Left colon (tissue), 2 donors: ENCODE measurements at regions not wholly inside any gene's neighbourhood (a gene's known extent, or its start where the extent isn't known, plus 50 kb on each side); places are given as distances from the start of the nearest gene placed in this dataset.

ENCODE experiments used
- ATAC-seq: fragments of 200-7000 bp; cut with Tn5 transposase; one replicate; pipeline ENCODE4 v1.9.1; 2020; ENCODE audit warnings: mild to moderate bottlenecking, moderate library complexity
- DNase-seq, 2 donors: peaks; one replicate each; pipeline ENCODE4 v3.0.0-alpha.2; 2020
- intact Hi-C, 2 donors: fragments of 100-400 bp; cut with DNase I in 1 of 2; cut with micrococcal nuclease in 1 of 2; formaldehyde crosslinking; loops; one replicate each; pipeline versions ENCODE4 v1.11.2 to v1.14.0; 2022; cut with DNase I, micrococcal nuclease
- donor health status: DM: no; HTN: no; CAD: no.
- donor health status: DM: yes; HTN: yes; CAD: no.

DNA sequence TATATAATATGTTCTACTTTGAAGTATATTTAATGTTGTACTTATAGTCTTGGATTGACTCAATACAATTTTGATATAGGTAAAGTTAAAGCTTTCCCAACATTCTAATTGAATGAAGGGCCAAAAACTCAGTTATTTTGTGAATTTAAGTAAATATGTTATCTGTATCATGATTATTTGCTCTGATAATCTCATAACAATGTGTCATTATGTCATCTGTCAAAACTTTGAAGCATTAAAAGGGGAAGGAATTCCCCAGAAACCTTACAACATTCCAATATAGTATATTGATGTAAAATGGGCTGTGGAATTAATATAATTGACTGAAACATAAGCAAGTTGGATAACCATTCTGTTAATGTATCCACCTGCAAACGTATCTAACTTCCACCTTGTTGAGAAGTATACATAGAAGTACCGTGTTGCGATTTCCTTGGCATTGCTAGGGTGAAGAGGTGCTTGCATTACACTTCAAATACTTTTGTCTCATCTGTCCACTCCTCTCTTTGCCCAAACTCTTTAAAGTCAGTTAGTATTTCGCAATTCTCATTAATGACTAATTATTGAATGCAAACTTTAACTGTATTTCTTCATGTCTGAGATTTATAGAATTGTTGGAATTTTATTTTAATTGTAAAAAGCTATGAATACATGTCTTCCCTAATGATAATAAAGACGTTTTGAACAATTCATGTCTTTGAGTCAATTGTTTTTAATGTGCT lies 1982.1 kb upstream of the ADGRL3 start:
- DNase-seq, result no peak
- intact Hi-C loops, result no loop called here
- no peak for ATAC-seq

DNA sequence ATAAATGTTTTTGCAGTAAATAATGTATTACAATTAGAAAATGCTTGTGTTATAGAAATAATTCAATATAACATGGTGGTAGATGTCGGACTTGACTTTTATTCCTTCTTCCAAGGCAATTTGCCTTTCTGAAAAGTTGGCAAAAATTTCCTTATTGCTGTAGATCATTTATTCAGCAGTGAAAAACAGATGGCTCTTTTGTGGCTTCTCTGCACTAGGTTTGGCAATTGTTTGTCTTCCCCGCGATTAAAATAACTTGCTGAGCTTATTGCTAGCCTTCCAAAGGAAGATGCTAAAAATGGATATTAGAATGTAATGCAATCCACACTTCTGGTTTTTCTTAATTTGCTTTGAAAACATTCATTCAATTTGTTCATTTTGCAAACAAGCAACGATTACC lies 1977.9 kb upstream of the ADGRL3 start:
- DNase-seq, result no peak
- intact Hi-C loops, result no loop called here
- ATAC-seq, result no peak

DNA sequence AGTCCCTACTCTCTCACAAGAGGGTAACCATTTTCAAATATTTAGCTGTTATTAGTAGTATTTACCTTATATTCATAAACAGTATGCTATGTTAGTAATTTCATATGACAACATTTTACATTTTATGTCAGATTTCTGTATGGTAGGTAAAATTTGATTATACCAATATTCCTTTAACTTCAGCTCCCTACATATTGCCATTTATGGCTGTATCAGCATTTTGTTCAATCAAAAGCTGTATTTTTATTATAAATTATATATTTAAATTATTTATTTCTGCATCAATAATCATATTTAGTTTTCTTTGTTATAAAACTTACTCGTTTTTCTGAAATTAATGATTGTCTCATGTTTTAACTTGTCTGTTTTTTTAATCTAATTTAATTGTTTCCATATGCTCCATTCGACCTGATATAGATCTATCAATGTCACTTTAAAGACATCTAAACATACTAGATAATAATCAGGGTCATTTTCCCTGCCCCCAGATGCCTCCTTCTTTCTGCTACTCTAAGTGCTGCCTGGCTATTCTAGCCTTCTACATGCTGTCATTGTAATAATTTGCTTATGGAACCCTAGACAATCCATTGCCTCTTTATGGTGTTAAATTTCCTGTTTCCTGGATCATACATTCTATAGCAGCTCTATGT lies 1976.7 kb upstream of the ADGRL3 start:
- intact Hi-C loops, result no loop called here
- DNase-seq (no peak), ATAC-seq (no peak)

DNA sequence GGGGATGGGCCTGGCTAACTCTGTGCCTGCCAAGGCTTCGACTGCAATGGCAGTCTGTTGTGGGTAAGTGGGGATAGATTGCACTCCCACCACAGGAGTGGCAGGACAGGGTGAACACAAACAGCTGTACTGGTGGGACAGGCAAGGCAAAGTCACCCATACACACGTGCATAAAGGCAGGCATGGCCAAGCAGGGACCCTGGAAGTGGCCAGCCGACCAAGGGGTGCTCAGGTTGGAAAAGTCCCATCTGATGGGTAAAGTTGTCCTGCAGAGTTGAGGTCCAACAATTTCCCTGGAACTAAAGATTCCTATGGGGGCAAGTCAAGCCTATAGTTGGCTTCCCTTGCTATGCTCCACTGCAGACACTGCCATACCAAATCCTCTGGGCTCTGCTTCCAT lies 1961.9 kb upstream of the ADGRL3 start:
- ATAC-seq, result no peak
- DNase-seq, result no peak
- intact Hi-C loops, result no loop called here

DNA sequence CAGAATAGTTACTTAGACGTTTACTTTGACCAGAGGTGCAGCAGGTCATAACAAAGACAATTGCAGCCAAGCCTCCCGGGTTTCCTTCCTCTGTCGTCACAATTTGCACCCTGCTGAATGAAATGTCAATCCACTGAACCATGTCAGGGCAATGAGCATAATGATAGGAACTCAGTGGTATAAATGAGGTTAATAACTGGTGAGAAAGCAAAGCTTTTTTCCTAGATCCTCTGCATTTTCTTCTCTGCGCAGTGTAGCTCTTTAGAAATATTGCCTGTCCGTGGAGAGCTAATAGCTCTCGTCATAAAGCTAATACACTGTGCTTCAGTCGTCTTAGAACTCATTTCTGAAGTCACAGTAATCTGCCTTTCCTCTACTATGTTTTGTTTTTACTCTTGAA lies 1960.1 kb upstream of the ADGRL3 start:
- intact Hi-C loops, result no loop called here
- DNase-seq, result no peak
- no peak for ATAC-seq

DNA sequence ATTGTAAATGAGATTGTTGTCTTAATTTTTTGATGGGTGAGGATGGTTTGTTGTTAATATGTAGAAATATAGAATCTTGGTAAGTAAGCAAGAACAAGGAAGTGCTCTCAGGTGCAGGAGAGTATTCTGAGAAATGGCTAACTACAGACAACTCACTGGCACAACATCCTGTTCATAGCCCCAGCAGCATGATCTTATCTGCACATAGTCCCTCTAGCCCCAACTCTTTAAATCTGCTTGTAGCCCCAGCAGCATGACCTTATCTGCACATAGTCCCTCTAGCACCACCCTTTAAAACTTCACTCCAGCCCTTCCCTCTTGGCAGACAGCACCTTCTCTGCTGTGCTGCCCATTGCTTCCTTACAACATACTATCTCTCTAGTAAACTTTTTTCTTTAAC lies 1957.1 kb upstream of the ADGRL3 start:
- intact Hi-C loops, result no loop called here
- ATAC-seq, result no peak
- no peak for DNase-seq

DNA sequence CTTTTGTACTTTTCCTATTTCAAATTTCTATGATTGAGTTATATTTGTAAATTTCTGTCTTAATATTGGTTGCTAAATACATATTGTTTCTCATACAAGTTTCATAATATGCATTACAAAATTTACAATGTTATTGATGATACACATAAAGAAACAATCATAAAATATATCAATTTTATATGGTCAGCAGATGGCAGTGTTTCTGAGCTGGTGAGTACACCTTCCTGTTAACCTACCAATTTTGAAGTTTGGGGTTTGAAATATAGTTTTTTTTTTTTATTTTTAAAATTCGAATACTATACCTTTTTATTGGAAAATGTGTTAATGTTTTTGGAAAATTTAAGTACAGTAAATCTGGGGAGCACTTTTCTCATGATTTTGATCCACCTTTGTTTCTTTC lies 1953.1 kb upstream of the ADGRL3 start:
- DNase-seq, result no peak
- no peak for ATAC-seq
- intact Hi-C loops, result no loop called here

DNA sequence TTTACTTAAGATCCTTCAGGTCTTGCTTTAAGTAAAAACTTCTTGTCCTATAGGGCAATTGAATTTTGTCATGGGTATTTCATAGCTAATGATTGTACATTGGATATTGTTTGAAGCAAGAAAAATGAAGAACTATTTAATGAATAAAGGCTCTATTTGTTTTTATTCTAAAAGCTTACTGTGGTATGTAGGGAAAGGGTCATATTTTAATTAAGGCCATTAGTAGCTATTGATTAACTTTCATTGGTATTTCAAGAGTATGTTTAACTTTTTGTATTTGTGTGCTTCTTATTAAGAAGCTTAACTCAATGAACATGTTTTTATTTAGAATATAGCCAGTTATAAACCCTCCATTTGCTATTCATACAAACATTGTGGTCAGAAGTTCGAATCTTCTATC lies 1951.8 kb upstream of the ADGRL3 start:
- intact Hi-C loops, result no loop called here
- no peak for DNase-seq
- no peak for ATAC-seq

DNA sequence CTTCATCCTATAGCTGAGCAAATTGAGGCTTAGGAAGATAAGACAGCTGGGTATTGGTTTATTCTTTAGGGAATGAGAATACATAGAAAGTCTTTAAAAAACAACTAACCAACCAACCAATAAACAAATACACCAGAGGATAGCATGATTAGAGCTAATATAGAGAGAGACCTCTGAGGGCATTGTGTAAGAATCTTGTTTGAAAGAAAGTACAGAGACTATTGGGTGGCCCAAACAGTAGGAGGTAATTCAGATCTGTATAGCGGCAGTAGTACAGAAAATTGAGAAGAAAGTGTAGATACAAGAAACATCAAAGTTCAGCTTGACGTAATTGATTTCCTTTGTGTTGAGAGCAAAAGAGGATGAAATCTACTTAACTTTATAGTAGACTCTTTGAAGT lies 1951.0 kb upstream of the ADGRL3 start:
- intact Hi-C loops, result no loop called here
- DNase-seq, result no peak
- ATAC-seq, result no peak

DNA sequence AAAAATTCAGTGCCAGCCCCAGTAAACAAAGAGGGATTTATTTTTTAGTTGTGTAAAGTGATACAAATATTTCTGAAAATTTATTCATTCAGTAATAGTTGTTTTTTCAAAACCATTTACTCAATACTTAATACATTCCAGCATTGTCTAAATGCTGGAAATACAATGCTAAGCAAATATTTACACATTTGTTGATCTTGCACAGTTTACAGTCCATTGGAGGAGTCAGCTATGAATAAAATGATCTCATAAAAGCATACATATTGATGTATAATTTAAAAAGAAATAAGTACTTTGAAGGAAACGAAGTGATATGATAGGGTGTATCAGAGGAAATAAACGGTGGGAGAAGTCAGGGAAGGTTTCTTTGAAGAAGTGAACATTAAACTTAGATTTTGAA lies 1942.1 kb upstream of the ADGRL3 start:
- DNase-seq (no peak), ATAC-seq (no peak)
- intact Hi-C loops, result no loop called here

DNA sequence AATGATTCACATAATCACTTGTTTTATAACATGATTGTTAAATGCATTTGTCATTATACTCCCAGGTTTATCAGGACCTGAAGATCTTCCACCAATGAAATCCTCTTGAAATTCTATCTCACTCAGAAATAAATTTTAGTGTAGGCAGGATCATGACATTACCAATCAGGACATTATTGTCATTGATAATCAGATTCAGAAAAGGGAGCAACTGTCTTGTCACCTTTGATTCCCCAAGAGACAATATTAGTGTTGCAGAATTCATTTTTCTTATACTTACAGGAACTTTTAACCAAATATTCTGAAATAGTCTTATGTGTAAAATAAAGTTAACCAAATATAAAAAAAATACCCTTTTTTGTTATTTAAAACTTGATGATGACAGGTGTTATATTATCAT lies 1892.5 kb upstream of the ADGRL3 start:
- intact Hi-C loops, result no loop called here
- no peak for DNase-seq
- ATAC-seq, result no peak

DNA sequence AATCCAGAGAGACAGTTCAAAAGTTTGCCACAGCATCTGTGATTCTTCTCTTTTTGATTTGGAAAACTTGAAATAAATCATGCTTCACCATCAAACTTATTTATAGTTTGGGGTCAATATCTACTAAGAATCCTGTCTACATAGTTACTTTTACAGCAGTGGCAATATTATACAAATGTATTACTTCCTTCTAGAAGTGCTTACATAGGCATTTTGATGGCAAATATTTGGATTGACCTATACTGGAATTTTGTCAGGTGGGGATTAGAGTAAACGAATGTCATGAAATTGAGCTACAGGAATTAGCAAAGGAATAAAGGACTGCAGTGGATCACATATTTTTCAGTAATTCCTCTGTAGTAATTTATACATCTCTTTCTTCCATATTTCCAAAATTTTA lies 1885.5 kb upstream of the ADGRL3 start:
- DNase-seq (no peak), ATAC-seq (no peak)
- intact Hi-C loops, result no loop called here

DNA sequence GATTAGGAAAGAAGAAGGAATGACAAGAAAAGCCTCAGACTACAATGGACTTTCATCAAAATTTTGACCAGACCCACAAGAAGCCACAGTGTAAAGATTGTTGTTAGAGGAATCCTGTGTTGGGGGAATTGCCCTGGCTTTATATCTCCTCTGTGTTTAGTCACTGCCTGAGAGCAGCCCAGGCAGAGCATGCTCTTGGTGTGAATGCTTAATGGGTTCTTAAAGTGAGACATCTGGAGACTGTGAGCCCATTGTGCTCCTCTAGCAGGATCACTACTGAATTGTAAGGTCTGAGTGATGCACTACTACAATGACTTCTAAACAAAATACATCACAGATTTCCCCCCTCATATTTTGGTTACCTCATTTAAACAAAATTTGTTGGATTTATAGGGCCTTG lies 1860.5 kb upstream of the ADGRL3 start:
- no peak for DNase-seq
- ATAC-seq, result no peak
- intact Hi-C loops, result no loop called here

DNA sequence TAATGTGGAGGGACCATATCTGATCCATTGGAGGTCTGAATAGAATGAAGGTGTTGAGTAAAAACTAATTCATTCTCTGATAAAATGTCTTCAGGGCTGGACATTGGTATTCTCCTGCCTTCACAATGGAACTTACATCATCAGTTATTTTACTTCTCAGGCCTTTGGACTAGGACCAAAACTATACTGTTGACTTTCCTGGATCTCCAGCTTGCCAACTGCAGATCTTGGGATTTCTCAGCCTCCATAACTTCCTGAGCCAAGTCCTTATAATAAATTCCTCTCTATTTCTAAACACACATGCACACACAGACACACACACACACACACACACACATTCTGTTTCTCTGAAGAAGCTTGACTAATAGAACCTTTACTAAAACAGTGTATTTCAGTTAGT lies 1858.6 kb upstream of the ADGRL3 start:
- intact Hi-C loops, result no loop called here
- ATAC-seq (no peak), DNase-seq (no peak)

DNA sequence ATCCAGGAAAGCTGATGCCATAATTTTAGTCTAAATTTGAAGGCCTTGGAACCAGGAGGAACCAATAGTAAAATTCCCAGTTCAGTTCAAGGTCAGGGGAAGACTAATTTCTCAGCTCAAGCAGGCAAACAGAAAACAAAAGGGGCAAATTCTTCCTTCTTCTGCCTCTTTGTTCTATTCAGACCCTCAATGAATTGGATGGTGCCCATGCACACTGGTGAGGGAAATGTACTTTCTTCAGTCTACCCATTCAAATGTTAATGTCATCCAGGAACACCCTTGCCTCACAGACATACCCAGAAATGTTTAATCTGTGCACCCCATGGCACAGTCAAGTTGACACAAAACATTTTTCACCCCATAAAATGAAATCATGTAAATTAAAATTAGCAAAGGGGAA lies 1851.2 kb upstream of the ADGRL3 start:
- no peak for ATAC-seq
- no peak for DNase-seq
- intact Hi-C loops, result no loop called here

DNA sequence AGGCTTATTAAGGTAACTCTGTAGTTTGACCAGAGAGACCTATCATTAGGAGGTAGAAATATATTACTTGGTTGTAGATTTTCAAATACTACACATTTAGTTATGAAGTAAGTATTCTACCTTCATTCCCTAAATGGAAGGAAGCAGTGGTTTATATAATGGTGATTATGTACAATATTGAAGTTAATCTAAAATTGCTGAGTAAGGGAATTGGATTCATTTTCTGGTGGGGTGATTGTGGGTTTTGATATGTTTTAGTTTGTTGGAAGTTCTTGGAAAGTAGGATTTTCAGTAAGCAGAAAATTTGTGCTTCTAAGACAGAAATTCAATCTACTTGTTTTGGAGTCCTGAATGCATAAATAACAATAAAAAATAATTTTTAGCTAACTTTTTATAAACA lies 1830.9 kb upstream of the ADGRL3 start:
- DNase-seq, result no peak
- ATAC-seq, result no peak
- intact Hi-C loops, result no loop called here

DNA sequence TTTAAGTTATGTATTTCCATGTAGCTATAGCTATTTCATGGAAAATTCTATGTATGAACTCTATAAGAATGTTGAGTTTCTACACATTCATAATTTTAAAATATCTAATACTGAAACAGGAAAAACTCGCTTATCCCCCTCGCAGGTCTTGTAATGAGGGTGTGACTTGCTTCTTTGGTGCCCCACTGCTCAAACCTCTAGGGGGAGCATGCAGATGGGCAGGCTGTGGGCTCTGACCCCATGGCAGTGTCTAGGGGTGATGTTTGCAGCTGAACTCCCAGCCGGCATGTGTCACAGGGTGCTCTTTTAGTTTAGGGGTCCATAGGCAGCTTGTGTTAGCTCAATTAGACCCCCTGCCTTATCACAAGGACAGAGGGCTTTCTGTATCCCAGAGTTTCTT lies 1825.7 kb upstream of the ADGRL3 start:
- intact Hi-C loops, result no loop called here
- DNase-seq (no peak), ATAC-seq (no peak)

DNA sequence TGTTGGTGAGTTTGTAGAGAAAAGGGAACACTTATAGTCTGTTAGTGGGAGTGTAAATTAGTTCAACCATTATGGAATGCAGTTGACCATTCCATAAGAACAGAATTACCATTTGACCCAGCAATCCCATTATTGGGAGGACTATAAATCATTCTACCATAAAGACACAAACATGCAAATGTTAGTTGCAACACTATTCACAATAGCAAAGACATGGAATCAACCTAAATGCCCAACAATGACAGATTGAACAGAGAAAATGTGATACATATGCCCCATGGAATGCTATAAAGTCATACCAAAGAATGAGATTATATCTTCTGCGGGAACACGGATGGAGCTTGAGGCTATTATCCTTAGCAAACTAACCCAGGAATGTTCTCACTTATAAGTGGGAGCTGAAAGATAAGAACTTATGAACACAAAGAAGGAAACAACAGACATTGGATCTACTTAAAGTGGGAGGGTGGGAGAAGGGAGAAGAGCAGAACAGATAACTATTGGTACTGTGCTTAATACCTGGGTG lies 1819.2 kb upstream of the ADGRL3 start:
- DNase-seq (no peak), ATAC-seq (no peak)
- intact Hi-C loops, result no loop called here

DNA sequence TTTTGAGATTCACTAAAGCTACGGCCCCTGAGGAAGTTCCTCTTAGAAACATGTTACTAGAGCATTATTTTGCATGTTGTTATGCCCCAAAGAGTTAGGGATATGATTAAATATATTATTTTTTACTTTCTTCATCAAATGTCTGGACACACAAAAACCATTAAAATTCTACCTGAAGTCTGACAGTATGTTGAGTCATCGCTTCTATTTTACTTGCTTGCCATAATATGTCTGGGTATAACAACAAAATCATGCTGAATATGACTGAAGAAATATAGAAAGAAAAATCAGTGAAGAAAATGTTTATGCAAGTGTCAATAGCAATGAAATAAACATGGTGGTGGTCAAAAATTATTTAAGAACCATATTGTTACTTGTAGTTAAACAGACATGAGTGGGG lies 1818.5 kb upstream of the ADGRL3 start:
- no peak for ATAC-seq
- DNase-seq, result no peak
- intact Hi-C loops, result no loop called here

DNA sequence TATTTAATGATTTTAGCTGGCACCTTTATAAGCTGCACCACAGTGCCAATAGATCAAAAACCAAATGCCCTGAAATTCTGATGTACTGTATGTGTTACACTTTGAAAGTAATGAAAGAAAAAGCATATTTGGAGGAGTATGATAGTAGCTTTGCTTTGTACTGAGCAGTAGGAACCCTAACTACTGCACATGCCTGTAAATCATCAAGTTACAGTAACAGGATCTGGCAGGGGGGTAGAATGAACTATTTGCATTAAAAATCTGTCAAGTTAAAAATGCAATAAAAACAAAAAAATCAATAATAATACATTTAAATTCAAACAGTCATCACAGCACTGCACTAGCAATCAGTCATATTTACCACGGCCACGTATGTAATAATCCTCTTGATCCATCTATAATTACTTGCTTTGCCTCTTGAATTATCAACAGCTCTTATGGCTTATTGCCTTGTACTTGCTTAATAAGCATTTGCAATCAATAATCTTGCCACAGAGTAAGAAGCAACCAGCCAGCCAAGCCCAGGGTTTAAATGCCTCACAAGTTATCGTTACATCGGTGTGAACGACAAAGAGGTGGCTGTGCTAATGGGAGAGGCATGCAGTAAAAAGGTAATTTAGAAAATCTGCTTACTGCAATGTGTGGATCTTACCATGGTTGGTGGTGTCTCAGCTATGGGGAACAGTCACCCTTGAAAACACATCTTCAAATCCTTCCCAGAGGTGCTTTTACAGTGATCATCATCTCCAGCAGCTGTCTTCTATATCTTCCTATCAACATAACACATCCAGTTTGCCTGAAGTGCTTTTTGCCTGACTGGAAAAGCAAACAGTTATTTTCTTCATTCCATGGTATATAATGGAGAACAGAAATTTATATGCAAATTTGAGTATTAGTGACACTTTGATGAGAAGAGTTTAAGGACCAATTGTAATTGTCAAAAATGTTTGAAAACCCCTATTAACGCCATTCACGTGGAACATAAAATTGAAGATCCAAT lies 1812.1 kb upstream of the ADGRL3 start:
- intact Hi-C loops, result no loop called here
- DNase-seq (no peak), ATAC-seq (no peak)
